Upper lobe of right lung (tissue), 1 donor: ENCODE measurements at regions not wholly inside any gene's neighbourhood (a gene's known extent, or its start where the extent isn't known, plus 50 kb on each side); places are given as distances from the start of the nearest gene placed in this dataset.
"Not testable (repeated sequence)": the region's sequence is repeated elsewhere in the genome, so short reads cannot be mapped to it uniquely, and the experiment has no call there.

Source experiments
- ATAC-seq: fragments of 200-7000 bp; cut with Tn5 transposase; one replicate; pipeline ENCODE4 v1.9.1; 2020; ENCODE audit warnings: mild to moderate bottlenecking, moderate library complexity
- DNase-seq: peaks from one replicate; pipeline ENCODE4 v3.0.0-alpha.2; 2020
- H3K27ac ChIP-seq: fragments of 200-600 bp; one replicate; pipeline ENCODE4 v1.8.0; 2022
- H3K27me3 ChIP-seq: fragments of 200-600 bp; one replicate; pipeline ENCODE4 v1.8.0; 2022; ENCODE audit warnings: mild to moderate bottlenecking
- H3K36me3 ChIP-seq: fragments of 200-600 bp; one replicate; pipeline ENCODE4 v1.8.0; 2022
- H3K4me1 ChIP-seq: fragments of 200-600 bp; one replicate; pipeline ENCODE4 v1.8.0; 2022
- H3K4me3 ChIP-seq: fragments of 200-600 bp; one replicate; pipeline ENCODE4 v1.8.0; 2022; ENCODE audit warnings: mild to moderate bottlenecking
- H3K9me3 ChIP-seq: fragments of 200-600 bp; one replicate; pipeline ENCODE4 v1.8.0; 2022
- CTCF ChIP-seq: fragments of 200-600 bp; IDR thresholded peaks from one replicate; pipeline ENCODE4 v1.8.0; 2022; ENCODE audit warnings: antibody characterized with exemption
- intact Hi-C: fragments of 100-400 bp; cut with DNase I; formaldehyde crosslinking; loops from one replicate; pipeline ENCODE4 v1.11.0; 2022
- donor health status: DM: no; HTN: yes; CAD: no; lungs with severe emphysema.

GRCh38 chr6:78526432-78526831, 340.9 kb upstream of the IRAK1BP1 start:
- intact Hi-C loops, result no loop called here
- Histone ChIP-seq H3K9me3 (no peaks in the 10 kb centered on the region), H3K36me3 (no peaks in the 10 kb centered on the region), H3K4me3 (no peak overlapping the region), H3K27ac (no peak overlapping the region), H3K4me1 (no peaks in the 10 kb centered on the region), H3K27me3 (no peaks in the 10 kb centered on the region)
- DNase-seq (no peak), ATAC-seq (no peak)
- no peak for TF ChIP-seq CTCF

- Histone ChIP-seq H3K4me3 (no peak overlapping the region), H3K9me3 (no peaks in the 10 kb centered on the region), H3K36me3 (no peaks in the 10 kb centered on the region), H3K27me3 (no peaks in the 10 kb centered on the region), H3K27ac (no peak overlapping the region), H3K4me1 (no peaks in the 10 kb centered on the region)
- intact Hi-C loops, result no loop called here
- no peak for DNase-seq
- TF ChIP-seq CTCF, result no peak
- no peak for ATAC-seq
Measured at GRCh38 chr6:78528926-78529325, 338.4 kb upstream of the IRAK1BP1 start.

GRCh38 chr6:78530208-78530607, 337.1 kb upstream of the IRAK1BP1 start:
- Histone ChIP-seq H3K4me3 (no peak overlapping the region), H3K36me3 (no peaks in the 10 kb centered on the region), H3K27ac (no peak overlapping the region), H3K4me1 (no peaks in the 10 kb centered on the region), H3K27me3 (no peaks in the 10 kb centered on the region), H3K9me3 (no peaks in the 10 kb centered on the region)
- TF ChIP-seq CTCF, result no peak
- ATAC-seq (no peak), DNase-seq (no peak)
- intact Hi-C loops, result no loop called here

- ATAC-seq, result no peak
- H3K4me1 ChIP-seq, result no peaks in the 10 kb centered on the region
- intact Hi-C loops, result no loop called here
- H3K9me3 ChIP-seq, result no peaks in the 10 kb centered on the region
- no peaks in the 10 kb centered on the region for H3K36me3 ChIP-seq
- H3K4me3 ChIP-seq, result no peak overlapping the region
- no peaks in the 10 kb centered on the region for H3K27me3 ChIP-seq
- TF ChIP-seq CTCF, result no peak
- DNase-seq, result no peak
- no peak overlapping the region for H3K27ac ChIP-seq
Measured at GRCh38 chr6:78533426-78533825, 333.9 kb upstream of the IRAK1BP1 start.

GRCh38 chr6:78533876-78534275, 333.5 kb upstream of the IRAK1BP1 start:
- Histone ChIP-seq H3K4me3 (no peak overlapping the region), H3K9me3 (no peaks in the 10 kb centered on the region), H3K36me3 (no peaks in the 10 kb centered on the region), H3K4me1 (no peaks in the 10 kb centered on the region), H3K27me3 (no peaks in the 10 kb centered on the region), H3K27ac (no peak overlapping the region)
- intact Hi-C loops, result no loop called here
- no peak for DNase-seq
- ATAC-seq, result no peak
- no peak for TF ChIP-seq CTCF

- TF ChIP-seq CTCF, result no peak
Measured at GRCh38 chr6:78538002-78538401, 329.3 kb upstream of the IRAK1BP1 start.

GRCh38 chr6:78547636-78548035, 319.7 kb upstream of the IRAK1BP1 start:
- DNase-seq, H3K36me3 ChIP-seq, H3K27ac ChIP-seq, H3K4me1 ChIP-seq, H3K27me3 ChIP-seq, H3K4me3 ChIP-seq, intact Hi-C loops, H3K9me3 ChIP-seq, ATAC-seq: not testable (repeated sequence)

More at GRCh38 chr6:78538002-78538401, 329.3 kb upstream of the IRAK1BP1 start:
- ATAC-seq (no peak), DNase-seq (no peak)
- no peak overlapping the region for H3K27ac ChIP-seq
- H3K9me3 ChIP-seq, result no peaks in the 10 kb centered on the region
- intact Hi-C loops, result no loop called here
- H3K4me3 ChIP-seq, result no peak overlapping the region
- H3K4me1 ChIP-seq, result no peaks in the 10 kb centered on the region
- no peaks in the 10 kb centered on the region for H3K36me3 ChIP-seq
- H3K27me3 ChIP-seq, result no peaks in the 10 kb centered on the region
